Neural cell (in vitro differentiated cells): ENCODE measurements at regions not wholly inside any gene's neighbourhood (a gene's known extent, or its start where the extent isn't known, plus 50 kb on each side); places are given as distances from the start of the nearest gene placed in this dataset.

Source experiments
- H2AFZ ChIP-seq: fragments of 200-600, 300-800 bp; sonication (generic), shearing (Covaris generic); 2 replicates; pipeline ENCODE4 v1.6.0; 2014; ENCODE audit warnings: low read depth, mild to moderate bottlenecking, antibody characterized with exemption, low read length, moderate library complexity
- H3F3A ChIP-seq: fragments of 200-600 bp; shearing (Covaris generic); 2 replicates; pipeline ENCODE4 v1.6.1; 2016; ENCODE audit warnings: mild to moderate bottlenecking, moderate library complexity, mixed read lengths, antibody characterized with exemption, low read length; ENCODE audit not compliant: insufficient read depth, poor library complexity, severe bottlenecking
- H3K27ac ChIP-seq: fragments of 200-600, 300-800 bp; sonication (generic), shearing (Covaris generic); 2 replicates; pipeline ENCODE4 v1.5.1; 2014; ENCODE audit warnings: mild to moderate bottlenecking, low read length, moderate library complexity
- H3K27me3 ChIP-seq: fragments of 300-800, 200-600 bp; sonication (generic), shearing (Covaris generic); 2 replicates; pipeline ENCODE4 v1.6.0; 2014; ENCODE audit warnings: mild to moderate bottlenecking, low read depth, low read length, moderate library complexity; ENCODE audit not compliant: insufficient read depth
- H3K36me3 ChIP-seq: fragments of 300-800, 200-600 bp; sonication (generic), shearing (Covaris generic); 2 replicates; pipeline ENCODE4 v1.5.1; 2014; ENCODE audit warnings: mild to moderate bottlenecking, antibody characterized with exemption, low read length, moderate library complexity; ENCODE audit not compliant: insufficient read depth
- H3K4me2 ChIP-seq: fragments of 300-800, 200-600 bp; sonication (generic), shearing (Covaris generic); 2 replicates; pipeline ENCODE4 v1.6.0; 2014; ENCODE audit warnings: mild to moderate bottlenecking, low read length
- H3K4me3 ChIP-seq: fragments of 300-800, 200-600 bp; sonication (generic), shearing (Covaris generic); 2 replicates; pipeline ENCODE4 v1.5.1; 2014; ENCODE audit warnings: mild to moderate bottlenecking, low read length, moderate library complexity
- H3K79me2 ChIP-seq: fragments of 200-600 bp; shearing (Covaris generic); replicated peaks from 2 replicates; pipeline ENCODE4 v1.6.0; 2014; ENCODE audit warnings: mild to moderate bottlenecking, low read length, moderate library complexity; ENCODE audit not compliant: insufficient read depth
- H3K9ac ChIP-seq: fragments of 300-800, 200-600 bp; sonication (generic), shearing (Covaris generic); 2 replicates; pipeline ENCODE4 v1.6.1; 2016; ENCODE audit warnings: mild to moderate bottlenecking, low read length, mixed read lengths
- H3K9me2 ChIP-seq: fragments of 200-600 bp; shearing (Covaris generic); 2 replicates; pipeline ENCODE4 v1.6.1; 2016; ENCODE audit warnings: mild to moderate bottlenecking, low read length, mixed read lengths; ENCODE audit not compliant: insufficient read depth
- H3K9me3 ChIP-seq: fragments of 200-600, 300-800 bp; sonication (generic), shearing (Covaris generic); 2 replicates; pipeline ENCODE4 v1.6.1; 2016; ENCODE audit warnings: mild to moderate bottlenecking, mixed run types, low read length, moderate library complexity, mixed read lengths
- H4K20me1 ChIP-seq: fragments of 200-600 bp; shearing (Covaris generic); 2 replicates; pipeline ENCODE4 v1.6.1; 2016; ENCODE audit warnings: mild to moderate bottlenecking, mixed run types; ENCODE audit not compliant: insufficient read depth
- CTCF ChIP-seq: fragments of 450-650 bp; IDR thresholded peaks from 2 replicates; pipeline ENCODE4 v1.5.1; 2014; ENCODE audit warnings: antibody characterized with exemption, mild to moderate bottlenecking, moderate library complexity; ENCODE audit not compliant: poor library complexity, severe bottlenecking
- EP300 ChIP-seq: fragments of 450-650 bp; conservative IDR thresholded peaks from 2 replicates; pipeline ENCODE4 v1.6.1; 2014; ENCODE audit warnings: antibody characterized with exemption, mild to moderate bottlenecking, moderate library complexity; ENCODE audit not compliant: poor library complexity, severe bottlenecking
- MXI1 ChIP-seq: fragments of 450-650 bp; conservative IDR thresholded peaks from 2 replicates; pipeline ENCODE4 v1.6.1; 2014; ENCODE audit warnings: antibody characterized with exemption, mild to moderate bottlenecking; ENCODE audit not compliant: poor library complexity, severe bottlenecking
- RAD21 ChIP-seq: fragments of 450-650 bp; conservative IDR thresholded peaks from 2 replicates; pipeline ENCODE4 v1.6.1; 2014; ENCODE audit warnings: antibody characterized with exemption, mild to moderate bottlenecking, moderate library complexity
- REST ChIP-seq: IDR thresholded peaks from 2 replicates; pipeline ENCODE4 v1.6.1; 2012; ENCODE audit warnings: borderline replicate concordance
- SMC3 ChIP-seq: fragments of 450-650 bp; conservative IDR thresholded peaks from 2 replicates; pipeline ENCODE4 v1.6.1; 2014; ENCODE audit warnings: antibody characterized with exemption, mild to moderate bottlenecking, moderate library complexity; ENCODE audit not compliant: poor library complexity

GRCh38 chr10:112054516-112054915 is 129.0 kb downstream of the GPAM start:
- no peaks in the 10 kb centered on the region for H3F3A ChIP-seq
- H2AFZ ChIP-seq: no peak overlapping the region
- TF ChIP-seq RAD21: no peak
- TF ChIP-seq MXI1: no peak
- no peak for TF ChIP-seq CTCF
- no peaks in the 10 kb centered on the region for H3K9me3 ChIP-seq
- no peak overlapping the region for H3K9ac ChIP-seq
- no peaks in the 10 kb centered on the region for H4K20me1 ChIP-seq
- H3K79me2 ChIP-seq: no peaks in the 10 kb centered on the region
- no peak overlapping the region for H3K4me3 ChIP-seq
- no peaks in the 10 kb centered on the region for H3K36me3 ChIP-seq
- H3K27ac ChIP-seq: no peak overlapping the region
- no peaks in the 10 kb centered on the region for H3K9me2 ChIP-seq
- H3K4me2 ChIP-seq: no peak overlapping the region
- H3K27me3 ChIP-seq: no peaks in the 10 kb centered on the region

- H3K9ac ChIP-seq: no peak overlapping the region
- no peak overlapping the region for H2AFZ ChIP-seq
- no peaks in the 10 kb centered on the region for H3K36me3 ChIP-seq
- H3K4me3 ChIP-seq: no peak overlapping the region
- no peak for TF ChIP-seq MXI1
- TF ChIP-seq SMC3: no peak
- TF ChIP-seq REST: no peak
- TF ChIP-seq CTCF: no peak
- no peak for TF ChIP-seq EP300
- TF ChIP-seq RAD21: no peak
- H3K9me3 ChIP-seq: no peaks in the 10 kb centered on the region
- no peaks in the 10 kb centered on the region for H3K9me2 ChIP-seq
- H4K20me1 ChIP-seq: no peaks in the 10 kb centered on the region
- no peak overlapping the region for H3K4me2 ChIP-seq
- no peak overlapping the region for H3K27ac ChIP-seq
- no peaks in the 10 kb centered on the region for H3F3A ChIP-seq
- H3K27me3 ChIP-seq: no peaks in the 10 kb centered on the region
- H3K79me2 ChIP-seq: no peaks in the 10 kb centered on the region
Measured at GRCh38 chr10:112057072-112057471, 126.5 kb downstream of the GPAM start.
